GM13977 (cell line): ENCODE measurements at regions not wholly inside any gene's neighbourhood (a gene's known extent, or its start where the extent isn't known, plus 50 kb on each side); places are given as distances from the start of the nearest gene placed in this dataset.

Source experiments
- DNase-seq: peaks from one replicate; pipeline ENCODE4 v3.0.0; 2012; ENCODE audit warnings: low spot score
- CTCF ChIP-seq: IDR thresholded peaks from 2 replicates; pipeline ENCODE4 v1.5.1; 2012; ENCODE audit warnings: mild to moderate bottlenecking, control low read depth; ENCODE audit not compliant: insufficient read depth; ENCODE audit errors: extremely low read depth, missing control alignments
- in situ Hi-C: fragments of 300-500 bp; cut with MboI; formaldehyde crosslinking; loops from one replicate; pipeline ENCODE4 v1.12.0; 2022; ENCODE audit warnings: low sequenced_read_pairs, low pct_unique_long_range_greater_than_20kb, mixed read lengths, inconsistent platforms; ENCODE audit not compliant: unreplicated experiment

GRCh38 chr10:44243851-44244510 is 140.9 kb downstream of the CXCL12 start:
- in situ Hi-C loops, result no loop called here
- no peak for TF ChIP-seq CTCF
- no peak for DNase-seq

DNA sequence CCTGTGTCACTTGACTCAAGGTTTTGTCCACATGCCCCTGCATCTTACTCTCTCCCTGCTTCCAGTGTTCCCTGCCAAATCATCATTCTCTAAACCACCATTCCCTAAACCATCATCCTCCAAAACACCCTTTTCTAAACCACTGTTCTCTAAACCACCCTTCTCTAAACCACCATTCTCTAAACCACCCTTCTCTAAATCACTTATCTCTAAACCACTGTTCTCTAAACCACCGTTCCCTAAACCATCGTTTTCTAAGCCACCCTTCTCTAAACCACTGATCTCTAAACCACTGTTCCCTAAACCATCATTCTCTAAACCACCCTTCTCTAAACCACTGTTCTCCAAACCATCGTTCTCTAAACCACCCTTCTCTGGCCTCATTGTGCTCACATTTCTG is 142.1 kb downstream of the CXCL12 start:
- no peak for TF ChIP-seq CTCF
- in situ Hi-C loops, result no loop called here
- peak; percentile 1 for DNase-seq

DNA sequence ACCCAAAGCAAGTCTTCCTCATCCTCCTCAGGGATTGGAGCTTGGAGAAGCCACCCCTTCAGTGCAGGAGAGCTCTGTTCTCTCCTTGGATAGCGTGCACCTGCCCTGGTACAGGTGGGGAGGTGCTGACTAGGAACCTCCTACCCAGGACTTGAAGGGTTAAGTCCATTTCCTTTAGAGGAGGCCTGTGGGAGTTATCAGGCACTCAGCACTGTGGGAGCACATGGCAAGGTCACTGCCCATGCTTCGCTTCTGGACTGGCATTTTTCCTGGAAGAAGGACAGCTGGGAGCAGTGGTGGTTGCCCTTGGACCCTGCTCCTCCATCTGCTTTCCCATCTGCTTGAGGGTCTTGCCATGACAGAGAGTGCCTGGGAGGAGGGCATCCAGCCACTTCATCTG is 142.8 kb downstream of the CXCL12 start:
- peak; percentile 6 for DNase-seq
- in situ Hi-C loops, result no loop called here
- no peak for TF ChIP-seq CTCF

DNA sequence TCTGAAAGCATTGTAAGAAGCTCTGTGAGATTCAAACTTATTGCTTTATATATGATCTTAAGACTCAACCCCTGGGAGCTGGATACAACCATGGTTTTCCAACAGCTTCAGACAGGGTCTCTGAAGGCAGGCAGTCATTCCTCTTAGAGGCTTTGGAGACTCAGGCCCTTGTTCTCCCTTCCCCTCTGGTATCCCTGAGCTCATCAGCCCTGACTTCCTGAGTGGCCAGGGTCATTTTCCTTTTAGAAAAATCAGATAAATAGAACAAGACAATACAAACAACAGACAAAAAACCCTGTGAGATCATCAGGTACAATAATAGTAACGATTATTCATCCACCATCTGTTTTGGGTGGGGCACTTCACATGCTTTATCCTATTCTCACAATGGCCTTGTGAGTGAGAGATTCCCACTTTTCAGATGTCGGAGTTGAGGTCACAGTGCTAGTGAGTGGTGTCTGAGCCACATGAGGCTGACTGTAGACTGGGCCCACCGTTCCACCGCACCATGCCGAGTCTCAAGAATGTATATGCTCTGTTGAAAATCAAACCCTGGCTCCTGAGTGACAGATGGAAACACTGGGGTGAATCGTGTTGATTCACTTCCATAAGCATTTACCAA is 144.2 kb downstream of the CXCL12 start:
- DNase-seq, result no peak

GRCh38 chr10:44238212-44238611 is 146.7 kb downstream of the CXCL12 start:
- in situ Hi-C loops, result no loop called here
- no peak for DNase-seq
- TF ChIP-seq CTCF, result no peak

More for the DNA sequence above, 144.2 kb downstream of the CXCL12 start:
- TF ChIP-seq CTCF, result no peak
- in situ Hi-C loops, result no loop called here

- in situ Hi-C loops, result no loop called here
Observed at GRCh38 chr10:44237364-44238049, 147.4 kb downstream of the CXCL12 start.

More at GRCh38 chr10:44237364-44238049, 147.4 kb downstream of the CXCL12 start:
- DNase-seq, result no peak
- no peak for TF ChIP-seq CTCF
